ENCODE measurements at regions not wholly inside any gene's neighbourhood (a gene's known extent, or its start where the extent isn't known, plus 50 kb on each side); places are given as distances from the start of the nearest gene placed in this dataset.

- TF ChIP-seq CTCF (IDR thresholded peaks at IDR 0.05; ENCODE audit: control extremely low read depth in 1 of 3, insufficient read depth in 1 of 3, low read depth in 1 of 3, low read length in 3 of 3) (no peak), E2F6 (IDR thresholded peaks at IDR 0.05) (no peak), EGR1 (IDR thresholded peaks at IDR 0.05; ENCODE audit: borderline replicate concordance, low read depth, low read length) (no peak), BRCA1 (IDR thresholded peaks at IDR 0.05; ENCODE audit: low read depth, low read length) (no peak), MAFK (IDR thresholded peaks at IDR 0.05; ENCODE audit: low read depth, low read length) (no peak), SUZ12 (IDR thresholded peaks at IDR 0.05; ENCODE audit: low read length) (no peak), EP300 (IDR thresholded peaks at IDR 0.05; ENCODE audit: borderline replicate concordance in 1 of 2, low read depth in 2 of 2, low read length in 2 of 2) (no peak), JUND (IDR thresholded peaks at IDR 0.05; ENCODE audit: low read length) (no peak)
These were observed 585.5 kb upstream of the ITGA1 start for GRCh38 chr5:52202256-52202655.
